GM21367 (cell line): ENCODE measurements at regions not wholly inside any gene's neighbourhood (a gene's known extent, or its start where the extent isn't known, plus 50 kb on each side); places are given as distances from the start of the nearest gene placed in this dataset.

Source experiments
- ATAC-seq: cut with Tn5 transposase; IDR thresholded peaks from one replicate; pipeline ENCODE4 v1.9.1; 2021; ENCODE audit not compliant: unreplicated experiment

DNA sequence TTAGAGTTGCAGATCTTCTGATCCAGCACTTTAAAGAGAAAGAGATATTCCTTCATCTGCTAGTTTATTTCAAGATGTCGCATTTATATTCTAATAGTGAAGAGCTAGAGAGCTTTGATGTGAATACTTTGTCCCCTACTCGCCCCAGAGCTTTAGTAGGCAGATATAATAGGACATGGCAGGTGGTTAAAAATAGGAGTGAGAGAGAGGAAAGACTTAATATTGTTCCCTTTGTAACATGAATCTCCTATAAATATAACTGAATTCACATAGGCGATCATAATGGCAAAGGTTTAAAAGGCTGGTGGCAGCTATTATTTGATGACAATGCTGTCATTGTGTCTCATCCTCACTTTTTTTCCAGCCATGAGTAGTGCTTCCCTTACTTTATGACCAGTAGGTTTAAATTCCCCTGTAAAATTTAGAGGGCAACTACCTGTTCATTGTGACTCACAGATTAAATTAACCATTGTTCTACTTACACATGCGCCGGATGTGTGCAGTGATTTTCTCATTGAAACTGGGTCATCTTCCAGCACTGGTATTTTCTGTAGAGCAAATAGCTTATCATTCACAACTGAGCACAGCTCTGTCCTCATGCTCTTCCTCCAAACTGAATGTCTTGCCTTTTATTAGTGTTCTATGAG lies 906.7 kb upstream of the CELF2 start:
- ATAC-seq: no peak

DNA sequence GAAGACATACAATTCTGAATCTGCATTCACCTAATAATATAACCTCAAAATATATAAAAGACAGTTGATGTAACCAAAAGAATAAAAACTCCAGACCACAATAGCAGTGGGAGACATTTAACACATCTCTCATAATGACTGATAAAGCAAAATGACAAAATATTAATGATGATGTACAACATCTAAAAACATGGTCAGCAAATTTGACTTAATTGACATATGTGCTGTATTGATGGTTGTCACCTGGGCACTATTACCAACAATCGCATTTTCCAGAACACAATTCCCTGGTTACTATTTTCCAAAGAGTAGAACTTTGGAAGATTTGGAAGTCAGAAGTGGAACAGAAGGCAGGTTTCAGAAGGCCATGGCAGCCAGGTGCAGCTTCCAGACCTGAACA lies 899.5 kb upstream of the CELF2 start:
- ATAC-seq: no peak

DNA sequence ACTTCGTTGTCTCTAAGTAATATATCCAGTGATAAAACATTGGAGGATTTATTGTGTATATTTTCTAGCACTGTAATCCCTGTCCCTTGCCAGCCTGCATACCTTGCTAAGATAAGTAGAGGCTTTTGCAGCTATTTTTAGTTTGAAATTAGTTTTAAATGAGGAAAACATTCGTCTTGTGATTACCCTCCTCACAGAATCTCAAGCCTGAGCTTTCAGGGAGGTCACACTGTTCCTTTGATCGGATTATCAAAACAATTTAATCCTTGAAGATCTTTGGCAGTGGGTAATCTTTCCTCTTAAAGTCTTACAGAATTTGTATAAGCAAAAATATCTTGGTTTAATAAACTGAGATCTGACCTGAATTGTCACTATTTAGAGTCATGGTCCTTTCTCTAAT lies 897.0 kb upstream of the CELF2 start:
- no peak for ATAC-seq

DNA sequence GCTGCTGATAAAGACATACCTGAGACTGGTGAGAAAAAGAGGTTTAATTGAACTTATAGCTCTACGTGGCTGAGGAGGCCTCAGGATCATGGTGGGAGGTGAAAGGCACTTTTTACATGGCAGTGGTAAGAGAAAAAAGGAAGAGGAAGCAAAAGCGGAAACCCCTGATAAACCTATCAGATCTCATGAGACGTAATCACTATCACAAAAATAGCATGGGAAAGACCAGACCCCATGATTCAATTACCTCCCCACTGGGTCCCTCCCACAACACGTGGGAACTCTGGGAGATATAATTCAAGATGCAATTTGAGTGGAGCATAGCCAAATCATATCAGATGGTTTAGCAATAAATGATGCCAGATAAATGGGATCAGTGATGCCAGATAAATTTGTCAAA lies 892.0 kb upstream of the CELF2 start:
- no peak for ATAC-seq

DNA sequence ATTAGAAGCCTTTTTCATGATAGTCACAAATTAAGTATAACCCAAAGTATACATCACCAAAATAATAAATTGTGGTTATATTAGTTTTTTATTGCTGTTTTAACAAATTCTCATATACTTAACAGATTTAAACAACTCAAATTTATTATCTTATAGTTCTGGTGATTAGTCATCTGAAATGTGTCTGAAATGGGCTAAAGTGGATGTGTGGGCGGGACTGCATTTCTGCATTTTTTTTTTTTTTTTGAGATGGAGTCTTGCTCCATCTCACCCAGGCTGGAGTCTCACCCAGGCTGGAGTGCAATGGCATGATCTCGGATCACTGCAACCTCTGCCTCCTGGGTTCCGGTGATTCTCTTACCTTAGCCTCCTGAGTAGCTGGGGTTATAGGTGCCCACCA lies 891.5 kb upstream of the CELF2 start:
- ATAC-seq: no peak

DNA sequence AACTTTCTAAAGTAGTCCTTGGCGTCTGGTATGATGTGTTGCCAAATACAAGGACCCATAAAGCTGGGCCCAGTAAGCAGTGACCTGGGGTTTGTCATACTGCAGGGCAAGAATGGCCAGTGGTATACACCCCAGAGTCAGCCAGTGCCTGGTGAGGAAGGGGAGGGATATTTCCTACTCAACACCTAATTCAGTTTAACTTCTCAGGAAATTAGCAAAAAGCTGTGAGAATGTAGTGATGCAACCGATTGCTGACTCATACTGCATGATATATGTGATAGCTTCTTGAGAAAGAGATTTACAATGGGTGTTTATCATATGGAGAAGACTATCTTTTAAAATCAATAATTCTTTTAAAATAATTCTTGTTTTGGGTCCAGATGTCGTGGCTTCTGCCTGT lies 889.3 kb upstream of the CELF2 start:
- no peak for ATAC-seq

DNA sequence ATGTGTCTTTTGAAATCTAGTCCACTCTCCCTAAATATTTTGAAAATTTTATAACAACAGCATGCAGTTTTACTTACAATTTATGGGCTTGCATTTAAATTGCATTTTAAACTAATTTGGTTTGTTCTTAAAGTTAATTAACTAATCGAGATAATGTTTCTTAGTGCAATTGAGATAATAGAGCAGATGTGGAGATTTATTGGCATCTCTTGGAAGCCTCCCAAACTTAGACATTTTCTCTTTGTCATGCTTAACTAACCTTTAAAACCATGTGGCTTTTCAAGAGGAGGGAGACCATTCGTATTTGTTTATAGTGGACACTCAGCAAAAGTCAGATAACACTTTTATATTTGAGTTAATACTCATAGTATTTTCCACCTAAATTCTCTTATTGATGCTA lies 887.0 kb upstream of the CELF2 start:
- ATAC-seq: no peak

DNA sequence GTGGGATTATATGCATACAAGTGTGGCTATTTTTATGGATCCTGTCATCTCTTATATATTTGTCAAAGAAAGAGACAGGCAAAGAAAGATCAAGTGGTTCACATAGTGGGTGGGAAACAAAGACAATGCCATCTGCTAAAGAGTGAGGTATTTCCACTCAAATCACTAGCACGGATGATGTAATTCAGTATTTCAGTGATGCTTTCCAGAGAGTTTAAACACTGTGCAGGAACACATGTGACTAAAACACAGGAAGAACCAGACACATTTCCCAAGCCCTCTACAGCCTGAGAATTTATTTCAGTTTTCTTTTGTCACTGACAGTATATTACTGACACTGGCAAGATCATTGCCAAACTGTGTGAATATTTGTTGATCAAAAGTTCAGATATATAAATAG lies 885.7 kb upstream of the CELF2 start:
- no peak for ATAC-seq

DNA sequence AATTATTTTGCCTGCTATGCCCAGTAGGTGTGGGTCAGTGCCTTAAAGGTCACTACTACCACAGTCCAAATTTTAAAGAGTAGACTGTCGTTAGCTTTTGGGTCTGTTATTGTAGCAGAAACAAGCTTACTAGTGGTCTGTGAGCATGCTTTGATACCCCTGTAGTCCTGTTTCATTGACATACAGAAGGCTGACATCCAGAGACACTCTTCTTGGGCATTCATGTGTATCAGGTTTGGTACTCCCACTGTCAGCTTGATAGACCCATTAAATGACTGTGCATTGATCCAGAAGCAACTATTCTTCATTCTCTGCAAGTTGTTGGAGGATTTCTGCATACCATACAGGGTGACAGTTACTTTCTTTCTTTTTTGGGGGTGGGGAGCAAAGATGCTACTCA lies 884.4 kb upstream of the CELF2 start:
- no peak for ATAC-seq

DNA sequence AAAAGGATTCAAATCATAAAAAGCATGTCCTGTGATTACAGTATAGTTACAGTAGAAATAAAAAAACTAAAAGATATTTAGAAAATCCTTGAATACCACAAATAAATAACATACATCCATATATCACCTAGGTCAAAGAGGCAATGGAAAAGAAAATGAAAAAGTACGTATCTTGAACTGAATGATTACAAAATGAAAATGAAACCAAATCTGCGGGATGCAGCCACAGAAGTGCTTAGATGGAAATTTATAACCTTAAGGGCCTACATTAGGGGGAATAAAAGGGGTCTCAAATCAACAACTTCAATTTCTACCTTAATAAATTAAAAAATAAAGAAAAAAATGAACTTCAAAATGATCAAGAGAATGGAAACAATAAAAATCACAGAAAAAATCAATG lies 879.0 kb upstream of the CELF2 start:
- no peak for ATAC-seq

DNA sequence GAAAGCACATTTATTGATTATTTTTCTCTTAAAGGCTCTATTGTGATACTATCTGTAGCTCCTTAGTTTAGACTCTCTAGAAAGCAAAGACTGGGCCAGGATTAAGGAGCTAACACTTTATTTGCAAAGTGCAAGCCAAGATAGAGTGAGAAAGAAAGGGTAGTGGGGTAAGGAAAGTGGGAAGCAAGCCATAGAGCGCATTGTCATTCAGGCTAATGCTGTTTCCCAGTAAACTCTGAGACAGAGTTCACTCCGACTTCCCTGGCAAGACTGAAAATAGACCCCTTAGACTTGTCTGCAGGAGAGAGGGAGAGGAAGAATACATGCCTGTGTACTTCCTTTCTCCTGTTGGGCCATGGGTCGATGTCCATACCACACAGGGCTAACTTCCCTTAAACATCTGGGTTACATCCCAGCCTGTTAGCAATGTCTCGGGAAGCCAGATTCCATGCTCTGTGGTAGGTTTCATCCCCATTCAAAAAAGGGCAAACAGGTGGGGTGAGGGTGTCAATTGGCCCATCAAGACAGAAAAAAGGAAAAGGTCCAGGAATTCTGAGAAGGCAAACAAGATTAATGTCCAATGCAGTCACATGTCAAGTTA lies 875.8 kb upstream of the CELF2 start:
- ATAC-seq: no peak

DNA sequence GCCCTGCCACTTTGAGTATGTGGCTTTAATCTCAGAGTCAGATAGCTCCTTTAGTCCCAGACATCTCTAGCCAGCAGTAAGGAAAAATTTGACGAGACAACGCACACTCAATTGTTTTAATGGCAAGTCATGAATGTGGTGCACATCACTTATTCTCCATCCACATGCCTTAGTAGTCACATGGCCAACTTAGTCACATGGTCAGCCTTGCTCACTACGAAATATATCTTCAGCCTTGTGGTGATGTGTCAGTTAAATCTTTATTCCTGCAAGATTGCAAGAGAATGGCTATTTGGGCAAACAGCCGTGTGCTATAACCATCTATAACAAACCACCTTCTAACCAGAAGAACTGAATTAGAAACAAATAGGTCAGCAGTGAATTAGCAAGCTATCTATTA lies 871.1 kb upstream of the CELF2 start:
- no peak for ATAC-seq

DNA sequence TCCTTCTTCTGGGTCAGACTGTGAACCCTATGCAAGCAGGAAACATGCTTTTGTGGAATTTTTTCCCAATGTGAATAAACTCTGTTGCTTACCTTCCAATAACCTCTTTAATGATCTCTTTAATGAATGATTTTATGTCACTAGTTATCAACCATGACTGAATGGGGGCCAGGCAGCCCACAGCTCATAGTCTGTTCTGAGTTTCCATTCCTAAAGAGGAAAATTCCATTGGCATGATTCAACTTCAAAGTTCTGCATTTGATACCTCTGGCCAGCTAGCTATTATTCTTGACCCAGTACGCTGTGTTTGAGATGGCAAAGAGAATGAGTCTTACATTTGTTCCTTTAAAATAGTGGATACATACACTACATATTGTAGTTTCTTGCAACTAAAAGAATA lies 867.8 kb upstream of the CELF2 start:
- ATAC-seq: no peak

DNA sequence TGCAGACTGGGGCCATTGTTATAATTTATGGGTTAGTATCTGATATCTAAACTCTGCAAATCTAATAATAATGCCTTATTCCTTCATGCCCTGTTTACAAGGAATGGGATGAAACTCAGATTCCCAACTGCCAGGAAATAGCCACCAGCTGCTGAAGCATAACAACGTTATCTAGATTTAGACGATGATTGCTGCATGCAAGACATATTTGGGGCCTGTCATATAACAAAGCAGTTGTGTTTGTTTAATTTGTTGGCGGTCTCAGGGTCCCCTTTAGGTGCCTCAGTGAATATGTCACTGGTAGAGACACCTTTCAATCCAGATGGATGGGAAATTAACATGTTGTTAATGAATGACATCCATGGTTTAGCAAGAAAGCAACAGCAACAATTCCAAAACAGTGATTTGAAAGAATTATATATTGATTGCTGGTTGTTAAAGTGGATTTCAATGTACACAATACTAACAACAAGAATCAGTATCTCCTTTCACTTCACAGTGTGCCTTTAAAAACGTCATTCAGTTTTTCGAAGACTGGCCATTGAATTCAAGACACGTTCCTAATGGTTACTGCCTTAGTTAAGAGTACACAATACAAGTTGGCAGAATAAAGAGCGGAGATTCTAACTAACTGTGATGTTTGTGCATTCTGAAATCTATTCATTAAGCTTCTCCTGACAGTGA lies 860.6 kb upstream of the CELF2 start:
- ATAC-seq: no peak

DNA sequence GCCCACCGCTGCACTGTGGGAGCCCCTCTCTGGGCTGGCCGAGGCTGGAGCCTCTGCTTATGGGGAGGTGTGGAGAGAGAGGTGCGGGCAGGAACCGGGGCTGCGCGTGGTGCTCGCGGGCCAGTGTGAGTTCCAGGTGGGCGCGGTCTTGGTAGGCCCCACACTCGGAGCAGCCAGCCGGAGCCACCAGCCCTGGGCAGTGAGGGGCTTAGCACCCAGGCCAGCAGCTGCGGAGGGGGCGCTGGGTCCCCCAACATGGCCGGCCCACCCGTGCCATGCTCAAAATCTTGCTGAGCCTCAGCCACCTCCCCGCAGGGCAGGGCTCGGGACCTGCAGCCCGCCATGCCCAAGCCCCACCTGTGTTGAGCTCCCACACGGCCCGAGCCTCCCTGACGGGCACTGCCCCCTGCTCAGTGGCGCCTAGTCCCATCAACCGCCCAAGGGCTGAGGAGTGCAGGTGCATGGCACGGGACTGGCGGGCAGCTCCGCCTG lies 856.8 kb upstream of the CELF2 start:
- no peak for ATAC-seq

DNA sequence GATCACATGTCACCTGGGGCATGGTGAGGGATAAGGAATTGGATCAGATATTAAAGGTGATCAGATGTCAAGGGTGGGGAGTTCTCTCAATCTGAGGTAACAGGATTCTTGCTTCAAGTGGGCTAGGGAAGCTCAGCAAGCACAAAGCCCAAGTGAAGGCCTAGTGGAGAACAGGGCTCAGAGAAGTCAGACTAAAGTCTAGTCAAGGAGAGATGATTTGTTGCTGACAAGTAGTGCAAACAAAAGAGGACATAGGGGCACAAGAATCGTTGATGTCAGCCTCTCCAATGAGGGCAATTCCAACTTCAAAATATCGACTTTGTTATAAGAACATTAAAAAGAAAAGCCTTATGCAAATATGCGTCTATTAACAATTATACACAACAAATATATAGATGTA lies 852.8 kb upstream of the CELF2 start:
- ATAC-seq: no peak

DNA sequence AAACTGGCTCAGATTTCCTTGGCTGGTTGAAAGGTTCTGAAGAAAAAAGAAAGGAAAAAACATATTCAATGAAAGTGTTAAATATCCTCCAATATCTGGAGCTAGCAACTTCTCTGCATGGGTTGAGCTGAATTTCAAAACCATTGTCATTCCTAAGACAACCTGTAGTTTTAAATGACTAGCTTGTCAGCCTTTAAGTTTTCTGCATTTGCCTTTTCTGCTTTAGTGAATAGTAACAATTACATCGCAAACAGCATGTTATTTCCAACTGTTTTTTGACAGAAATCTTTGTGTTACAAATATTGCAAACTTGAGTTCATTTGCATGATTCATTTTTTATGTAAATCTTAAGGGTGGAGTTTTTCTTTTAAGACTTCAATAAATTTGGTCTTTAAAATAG lies 852.3 kb upstream of the CELF2 start:
- no peak for ATAC-seq

DNA sequence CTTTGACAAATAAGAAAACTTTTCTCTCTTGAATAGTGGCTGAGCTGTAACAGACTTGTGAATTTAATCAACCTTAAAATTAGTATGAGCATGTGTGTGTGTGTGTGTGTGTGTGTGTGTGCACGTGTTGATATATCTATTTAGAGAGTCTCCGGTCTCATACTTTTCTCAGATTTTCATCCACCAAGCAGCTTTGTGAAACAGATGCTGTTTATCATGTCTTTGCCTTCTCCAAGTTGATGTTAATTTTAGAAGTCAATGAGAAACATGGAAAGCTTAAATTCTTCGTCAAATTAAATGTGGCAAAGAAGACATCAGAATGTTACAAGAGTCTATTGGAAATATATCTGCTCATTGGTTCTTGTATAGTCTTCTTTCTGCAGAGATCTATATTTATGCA lies 839.2 kb upstream of the CELF2 start:
- ATAC-seq: no peak

DNA sequence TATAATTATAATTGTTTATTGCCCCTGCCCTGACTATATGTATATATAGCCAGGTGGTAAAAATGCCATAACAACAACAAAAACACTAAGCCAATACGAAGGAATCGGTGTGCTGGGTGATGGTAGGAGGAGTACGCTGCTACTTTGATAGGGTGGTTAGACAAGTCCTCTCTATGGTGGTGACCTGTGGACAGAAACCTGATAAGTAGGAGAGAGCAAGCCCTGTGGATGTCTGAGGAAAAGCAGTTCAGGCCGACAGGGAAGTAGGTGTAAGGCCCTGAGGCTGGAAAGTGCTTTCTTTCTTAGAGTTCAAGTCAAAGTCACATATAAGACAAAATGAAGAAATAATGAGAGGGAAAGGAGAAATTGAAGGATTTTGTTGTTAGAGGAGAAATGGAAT lies 823.8 kb upstream of the CELF2 start:
- ATAC-seq: no peak

DNA sequence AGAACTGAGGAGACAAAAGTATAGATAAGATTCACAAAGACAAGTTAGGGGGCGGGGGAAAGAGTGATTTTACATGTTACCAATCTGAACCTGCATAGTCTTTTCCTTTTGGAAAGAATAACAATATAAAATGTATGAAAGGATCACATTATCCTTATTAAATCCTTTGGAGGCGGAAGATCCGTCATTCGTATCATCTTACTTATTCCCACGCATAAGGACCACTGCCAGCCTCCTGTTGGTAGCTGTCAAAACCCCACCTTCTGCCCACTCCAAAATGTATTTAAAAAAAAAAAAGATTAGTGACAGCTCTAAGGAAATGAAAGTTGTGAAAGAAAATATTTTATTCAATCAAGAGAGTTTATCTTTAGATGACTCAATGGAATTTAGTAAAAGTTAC lies 821.0 kb upstream of the CELF2 start:
- no peak for ATAC-seq

DNA sequence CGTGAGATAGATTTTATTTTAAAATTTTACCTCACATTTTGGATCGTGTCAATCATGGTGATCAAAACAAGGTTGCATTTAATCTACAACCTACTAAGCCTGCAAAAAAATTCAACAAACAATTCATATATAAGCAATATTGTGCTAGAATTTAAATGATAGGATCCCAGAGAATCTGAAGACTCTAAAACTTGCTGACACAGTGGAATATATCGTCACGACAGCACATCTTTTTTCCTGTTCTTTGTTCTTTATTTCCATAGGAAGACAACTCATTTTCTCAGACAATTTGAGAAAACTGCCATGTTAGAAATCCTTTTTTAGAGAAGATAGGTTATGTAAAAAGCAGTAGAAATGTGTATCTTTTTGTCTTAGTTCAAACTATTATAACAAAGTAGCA lies 820.2 kb upstream of the CELF2 start:
- no peak for ATAC-seq

DNA sequence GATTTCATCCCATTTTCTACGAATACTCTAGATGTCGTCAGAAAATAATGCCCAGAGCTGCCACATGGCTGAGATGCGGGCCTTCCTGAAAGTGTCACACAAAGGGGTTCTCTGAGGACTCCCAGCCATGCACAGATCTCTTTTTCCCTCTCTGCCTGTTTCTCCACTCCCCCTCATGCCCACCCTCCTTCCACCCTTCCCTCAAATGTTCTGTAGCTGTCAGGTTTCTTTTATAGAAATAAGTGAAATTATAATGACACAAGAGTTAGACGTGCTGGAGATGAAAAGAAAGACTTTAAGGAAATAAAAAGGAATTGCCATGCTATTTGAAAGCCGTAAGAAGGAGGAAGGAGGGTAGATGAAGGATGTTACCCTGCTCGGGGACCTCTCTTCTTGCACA lies 819.3 kb upstream of the CELF2 start:
- ATAC-seq: no peak

DNA sequence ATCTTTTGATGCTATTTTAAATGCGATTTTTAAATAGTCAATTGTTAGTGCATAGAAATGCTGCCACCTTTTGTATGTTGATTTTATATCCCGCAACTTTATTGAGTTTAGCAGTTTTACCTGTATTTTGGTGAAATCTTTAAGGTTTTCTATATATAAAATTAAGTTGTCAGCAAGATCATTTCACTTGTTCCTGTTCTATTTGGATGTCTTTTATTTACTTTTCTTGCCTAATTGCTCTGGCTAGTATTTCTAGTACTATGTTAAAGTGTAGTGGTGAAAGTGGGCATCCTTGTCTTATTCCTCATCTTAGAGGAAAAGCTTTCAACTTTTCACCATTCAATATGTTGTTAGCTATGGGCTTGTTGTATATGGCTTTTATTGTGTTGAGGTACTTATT lies 813.3 kb upstream of the CELF2 start:
- ATAC-seq: no peak
